ENCODE measurements at regions not wholly inside any gene's neighbourhood (a gene's known extent, or its start where the extent isn't known, plus 50 kb on each side); places are given as distances from the start of the nearest gene placed in this dataset.
A peak's percentile ranks its signal among the peaks of the same experiment; 100 is the strongest.
"Not testable (repeated sequence)": the region's sequence is repeated elsewhere in the genome, so short reads cannot be mapped to it uniquely, and the experiment has no call there.

- POLR2A ChIA-PET: no interaction called here
- TF ChIP-seq CTCF (IDR thresholded peaks at IDR 0.05; ENCODE audit: low read depth, low read length): no peak
- no peak overlapping the region for H3K4me3 ChIP-seq (ENCODE audit: low read depth, low read length)
- DNase-seq (ENCODE audit: low read depth, low spot score): no peak
- H3K27me3 ChIP-seq (ENCODE audit: control insufficient read depth, insufficient read depth, low read length): no peaks in the 10 kb centered on the region
- CTCF ChIA-PET: no interaction called here
- H3K27ac ChIP-seq (ENCODE audit: low read depth, low read length): no peak overlapping the region
- H3K9me3 ChIP-seq (ENCODE audit: control insufficient read depth, insufficient read depth, low read length): no peaks in the 10 kb centered on the region
These were observed 516.1 kb downstream of the ZNF385D start for GRCh38 chr3:21234933-21235332.

DNA sequence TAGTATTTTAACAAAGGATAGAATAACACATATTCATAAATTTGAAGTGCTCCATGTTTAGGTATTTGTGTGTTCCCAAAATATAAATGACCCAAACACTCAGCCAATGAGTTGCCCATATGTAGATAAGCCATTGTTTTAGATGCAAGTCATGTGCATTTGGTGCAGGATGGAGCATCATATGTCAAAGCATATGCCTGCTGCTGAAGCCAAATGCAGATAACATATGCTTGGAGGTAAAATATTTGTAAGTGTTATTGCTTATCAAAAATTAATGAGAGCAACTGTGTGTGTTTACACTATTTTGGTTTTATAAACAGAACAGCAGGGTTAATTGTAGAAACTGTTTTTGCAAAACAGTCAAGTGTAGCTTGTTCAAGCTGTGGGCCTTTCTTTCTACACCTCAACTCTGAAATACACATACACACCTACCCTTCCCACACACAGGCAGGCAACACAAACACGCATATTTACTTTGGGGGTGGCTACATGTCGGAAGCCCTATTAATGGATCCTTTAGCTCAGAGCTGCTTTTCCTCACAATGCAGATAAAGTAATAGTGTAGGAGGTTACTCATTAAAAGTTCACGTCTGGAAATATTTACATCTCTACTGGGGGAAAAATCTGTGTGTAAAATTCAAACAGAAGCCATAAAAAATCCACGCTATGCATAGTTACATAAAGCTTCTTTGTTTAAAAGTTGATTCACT, 521.4 kb downstream of the ZNF385D start:
- H3K9me3 ChIP-seq (ENCODE audit: control insufficient read depth, insufficient read depth, low read length): no peaks in the 10 kb centered on the region; the same call in 1 of the 2 replicates
- CTCF ChIA-PET: no interaction called here
- no peak overlapping the region for H3K4me3 ChIP-seq (ENCODE audit: low read depth, low read length)
- no peak overlapping the region for H3K27ac ChIP-seq (ENCODE audit: low read depth, low read length)
- TF ChIP-seq CTCF (IDR thresholded peaks at IDR 0.05; ENCODE audit: low read depth, low read length): no peak
- POLR2A ChIA-PET: no interaction called here
- no peaks in the 10 kb centered on the region for H3K27me3 ChIP-seq (ENCODE audit: control insufficient read depth, insufficient read depth, low read length)
- DNase-seq (ENCODE audit: low read depth, low spot score): no peak

DNA sequence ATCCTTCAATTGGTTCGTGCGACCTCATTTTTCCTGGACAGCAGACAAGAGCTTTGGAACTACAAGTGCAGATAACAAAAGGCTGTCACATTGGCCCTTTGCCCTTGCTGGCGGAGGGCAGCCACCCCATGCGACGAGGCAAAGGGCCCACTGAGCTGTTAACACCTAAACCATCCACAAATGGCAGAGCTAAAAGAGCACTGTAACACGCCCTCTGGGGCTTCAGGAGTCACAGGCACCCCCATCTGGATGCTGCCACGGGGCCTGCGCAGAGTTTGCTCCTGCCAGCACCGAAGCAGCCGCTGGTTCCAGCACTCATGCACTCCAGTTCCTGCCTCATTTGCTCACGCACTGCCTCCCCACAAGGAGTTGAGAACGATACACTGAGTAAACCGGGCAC, 524.9 kb downstream of the ZNF385D start:
- no peaks in the 10 kb centered on the region for H3K27me3 ChIP-seq (ENCODE audit: control insufficient read depth, insufficient read depth, low read length)
- H3K9me3 ChIP-seq (ENCODE audit: control insufficient read depth, insufficient read depth, low read length): no peaks in the 10 kb centered on the region; the same call in 1 of the 2 replicates
- ChIA-PET CTCF (no interaction called here), POLR2A (no interaction called here)
- TF ChIP-seq CTCF (IDR thresholded peaks at IDR 0.05; ENCODE audit: low read depth, low read length): no peak
- no peak overlapping the region for H3K4me3 ChIP-seq (ENCODE audit: low read depth, low read length)
- no peak overlapping the region for H3K27ac ChIP-seq (ENCODE audit: low read depth, low read length)
- no peak for DNase-seq (ENCODE audit: low read depth, low spot score)

- no peak for DNase-seq (ENCODE audit: low read depth, low spot score)
- Histone ChIP-seq H3K4me3 (ENCODE audit: low read depth, low read length) (no peak overlapping the region), H3K9me3 (ENCODE audit: control insufficient read depth, insufficient read depth, low read length) (no peaks in the 10 kb centered on the region; the same call in 1 of the 2 replicates), H3K27me3 (ENCODE audit: control insufficient read depth, insufficient read depth, low read length) (no peaks in the 10 kb centered on the region), H3K27ac (ENCODE audit: low read depth, low read length) (no peak overlapping the region)
- POLR2A ChIA-PET: no interaction called here
- CTCF ChIA-PET: no interaction called here
- TF ChIP-seq CTCF (IDR thresholded peaks at IDR 0.05; ENCODE audit: low read depth, low read length): no peak
These were observed 530.1 kb downstream of the ZNF385D start for GRCh38 chr3:21220944-21221343.

GRCh38 chr3:21216598-21216997, 534.4 kb downstream of the ZNF385D start:
- Histone ChIP-seq H3K4me3 (ENCODE audit: low read depth, low read length) (no peak overlapping the region), H3K9me3 (ENCODE audit: control insufficient read depth, insufficient read depth, low read length) (no peaks in the 10 kb centered on the region), H3K27ac (ENCODE audit: low read depth, low read length) (no peak overlapping the region), H3K27me3 (ENCODE audit: control insufficient read depth, insufficient read depth, low read length) (no peaks in the 10 kb centered on the region)
- ChIA-PET CTCF (interaction anchor here (1.2 kb wide), 1 partner anchor 991 kb away, joined by 4 read pairs; no protein-coding TSS in a partner anchor), POLR2A (no interaction called here)
- peak; percentile 25 for TF ChIP-seq CTCF (IDR thresholded peaks at IDR 0.05; ENCODE audit: low read depth, low read length)
- DNase-seq (ENCODE audit: low read depth, low spot score): no peak

- H3K4me3 ChIP-seq (ENCODE audit: low read depth, low read length); H3K27ac ChIP-seq (ENCODE audit: low read depth, low read length); H3K27me3 ChIP-seq (ENCODE audit: control insufficient read depth, insufficient read depth, low read length); POLR2A ChIA-PET; H3K9me3 ChIP-seq (ENCODE audit: control insufficient read depth, insufficient read depth, low read length); CTCF ChIA-PET; DNase-seq (ENCODE audit: low read depth, low spot score): not testable (repeated sequence)
These were observed 546.9 kb downstream of the ZNF385D start for GRCh38 chr3:21204122-21204521.

Data from AG04450 (cell line).